ENCODE measurements at regions not wholly inside any gene's neighbourhood (a gene's known extent, or its start where the extent isn't known, plus 50 kb on each side); places are given as distances from the start of the nearest gene placed in this dataset.

GRCh38 chr3:34758630-34759261, 880.6 kb upstream of the ARPP21 start:
- TF ChIP-seq, protein P1, sequence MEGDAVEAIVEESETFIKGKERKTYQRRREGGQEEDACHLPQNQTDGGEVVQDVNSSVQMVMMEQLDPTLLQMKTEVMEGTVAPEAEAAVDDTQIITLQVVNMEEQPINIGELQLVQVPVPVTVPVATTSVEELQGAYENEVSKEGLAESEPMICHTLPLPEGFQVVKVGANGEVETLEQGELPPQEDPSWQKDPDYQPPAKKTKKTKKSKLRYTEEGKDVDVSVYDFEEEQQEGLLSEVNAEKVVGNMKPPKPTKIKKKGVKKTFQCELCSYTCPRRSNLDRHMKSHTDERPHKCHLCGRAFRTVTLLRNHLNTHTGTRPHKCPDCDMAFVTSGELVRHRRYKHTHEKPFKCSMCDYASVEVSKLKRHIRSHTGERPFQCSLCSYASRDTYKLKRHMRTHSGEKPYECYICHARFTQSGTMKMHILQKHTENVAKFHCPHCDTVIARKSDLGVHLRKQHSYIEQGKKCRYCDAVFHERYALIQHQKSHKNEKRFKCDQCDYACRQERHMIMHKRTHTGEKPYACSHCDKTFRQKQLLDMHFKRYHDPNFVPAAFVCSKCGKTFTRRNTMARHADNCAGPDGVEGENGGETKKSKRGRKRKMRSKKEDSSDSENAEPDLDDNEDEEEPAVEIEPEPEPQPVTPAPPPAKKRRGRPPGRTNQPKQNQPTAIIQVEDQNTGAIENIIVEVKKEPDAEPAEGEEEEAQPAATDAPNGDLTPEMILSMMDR (conservative IDR thresholded peaks at IDR 0.05; ENCODE audit: low read depth, low read length) = no peak
- no peak overlapping the region for H3K4me3 ChIP-seq (ENCODE audit: low read depth, low read length)

GRCh38 chr3:34777386-34777785, 861.9 kb upstream of the ARPP21 start:
- no peak overlapping the region for H3K4me3 ChIP-seq (ENCODE audit: low read depth, low read length)
- TF ChIP-seq, protein P1 (conservative IDR thresholded peaks at IDR 0.05; ENCODE audit: low read depth, low read length) = no peak
- no peak for DNase-seq (ENCODE audit: low read depth)

More at GRCh38 chr3:34758630-34759261, 880.6 kb upstream of the ARPP21 start:
- no peak for DNase-seq (ENCODE audit: low read depth)

- H3K4me3 ChIP-seq (ENCODE audit: low read depth, low read length) = no peak overlapping the region
Observed at GRCh38 chr3:34779092-34779491, 860.2 kb upstream of the ARPP21 start.

DNA sequence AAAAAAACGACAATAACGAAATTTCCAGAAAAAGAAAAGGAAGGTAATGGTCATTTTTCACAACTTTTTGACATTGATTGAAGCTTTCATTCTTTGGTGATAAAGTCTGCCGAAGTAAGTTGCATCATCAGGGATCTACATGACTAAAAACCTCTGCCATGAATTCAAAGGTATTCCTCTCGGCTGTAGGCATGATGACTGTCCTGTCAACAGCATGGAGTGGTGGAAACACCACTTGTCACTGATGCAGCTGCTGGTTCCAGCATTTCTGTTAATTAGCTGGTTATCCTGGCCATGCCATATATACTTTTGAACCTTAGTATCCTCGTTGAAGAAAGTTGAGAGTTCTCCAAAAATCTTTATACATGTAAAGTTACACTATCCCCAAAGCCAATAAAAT, 859.0 kb upstream of the ARPP21 start:
- TF ChIP-seq, protein P1 (conservative IDR thresholded peaks at IDR 0.05; ENCODE audit: low read depth, low read length) = no peak
- no peak for DNase-seq (ENCODE audit: low read depth)
- H3K4me3 ChIP-seq (ENCODE audit: low read depth, low read length) = no peak overlapping the region

More at GRCh38 chr3:34779092-34779491, 860.2 kb upstream of the ARPP21 start:
- no peak for DNase-seq (ENCODE audit: low read depth)
- TF ChIP-seq, protein P1 (conservative IDR thresholded peaks at IDR 0.05; ENCODE audit: low read depth, low read length) = no peak

DNA sequence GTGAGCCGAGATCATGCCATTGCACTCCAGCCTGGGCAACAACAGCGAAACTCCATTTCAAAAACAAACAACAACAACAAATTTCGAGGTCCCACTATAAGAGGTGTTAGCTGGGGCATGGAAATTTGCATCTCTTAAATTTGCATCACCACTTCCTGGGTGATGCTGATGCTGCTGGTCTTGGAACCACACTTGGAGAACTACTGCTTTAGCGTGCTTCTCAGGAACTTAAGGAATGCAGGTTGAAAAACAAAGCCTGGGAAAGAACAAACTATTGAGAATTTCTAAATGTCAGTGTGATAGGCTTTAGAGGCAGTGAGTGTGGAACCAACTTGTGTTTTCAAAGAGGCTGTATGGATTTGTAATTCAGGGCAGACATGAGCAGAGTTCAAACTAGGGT, 858.4 kb upstream of the ARPP21 start:
- H3K4me3 ChIP-seq (ENCODE audit: low read depth, low read length) = no peak overlapping the region
- TF ChIP-seq, protein P1 (conservative IDR thresholded peaks at IDR 0.05; ENCODE audit: low read depth, low read length) = no peak
- DNase-seq (ENCODE audit: low read depth) = no peak

DNA sequence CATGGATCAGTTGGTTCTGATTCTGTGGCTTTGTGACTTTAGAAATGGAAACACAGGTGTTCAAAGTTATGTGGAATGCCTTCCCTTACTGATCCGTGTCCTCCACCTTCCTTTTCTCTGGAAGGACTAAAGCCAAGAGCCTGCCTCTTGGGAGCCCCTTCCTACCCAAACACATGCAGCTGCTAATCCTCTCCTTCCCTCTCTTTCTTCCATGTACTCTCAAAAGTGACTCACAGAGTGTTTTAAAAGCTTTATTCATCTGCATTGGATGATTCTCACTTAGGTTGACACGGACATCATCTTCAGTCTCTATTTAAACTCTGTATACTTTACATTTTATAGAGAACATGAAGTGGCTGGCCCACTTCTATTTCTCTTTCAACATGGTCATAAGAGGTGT, 856.5 kb upstream of the ARPP21 start:
- DNase-seq (ENCODE audit: low read depth) = no peak
- H3K4me3 ChIP-seq (ENCODE audit: low read depth, low read length) = no peak overlapping the region
- TF ChIP-seq, protein P1 (conservative IDR thresholded peaks at IDR 0.05; ENCODE audit: low read depth, low read length) = no peak

DNA sequence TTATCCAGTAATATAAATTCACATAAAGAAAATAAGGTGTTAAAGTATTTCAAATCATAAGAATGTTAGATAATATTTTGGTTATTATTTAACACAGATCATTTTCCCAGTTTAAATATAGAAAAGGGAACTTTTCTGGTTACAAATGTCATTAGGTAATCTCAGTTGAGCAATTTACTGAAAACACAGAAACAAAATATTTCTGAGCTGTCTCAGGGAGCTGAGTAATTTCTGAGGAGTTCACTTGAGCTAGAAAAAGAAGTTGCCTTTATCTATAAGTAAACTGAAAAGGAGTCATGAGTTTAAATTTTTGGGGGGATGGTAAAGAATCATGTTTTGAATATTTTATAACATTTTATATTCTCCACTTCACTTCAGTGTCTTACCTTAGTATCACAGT, 855.4 kb upstream of the ARPP21 start:
- DNase-seq (ENCODE audit: low read depth) = no peak
- TF ChIP-seq, protein P1 (conservative IDR thresholded peaks at IDR 0.05; ENCODE audit: low read depth, low read length) = no peak
- H3K4me3 ChIP-seq (ENCODE audit: low read depth, low read length) = no peak overlapping the region
